ENCODE measurements at regions not wholly inside any gene's neighbourhood (a gene's known extent, or its start where the extent isn't known, plus 50 kb on each side); places are given as distances from the start of the nearest gene placed in this dataset.

- Histone ChIP-seq H3K9me3 (ENCODE audit: control insufficient read depth in 4 of 4, low read length in 3 of 4) (peaks cover 0 to 12% (median 6%) of the 10 kb centered on the region in 4 donors), H3K9ac (ENCODE audit: low read depth in 1 of 2, low read length in 2 of 2) (no peak overlapping the region), H3K27me3 (ENCODE audit: control insufficient read depth in 4 of 4, insufficient read depth in 4 of 4, low read length in 3 of 4) (no peaks in the 10 kb centered on the region), H3K27ac (ENCODE audit: low read depth in 1 of 2, low read length in 2 of 2) (no peak overlapping the region), H3K36me3 (ENCODE audit: control insufficient read depth in 4 of 4, insufficient read depth in 3 of 4, low read depth in 1 of 4, low read length in 3 of 4) (no peaks in the 10 kb centered on the region), H3K4me3 (ENCODE audit: low read depth in 1 of 3, low read length in 3 of 3) (no peak overlapping the region), H3K4me1 (ENCODE audit: control insufficient read depth in 4 of 4, insufficient read depth in 4 of 4, low read length in 3 of 4) (no peaks in the 10 kb centered on the region)
- no peak for DNase-seq (ENCODE audit: low spot score)
- 43% methylated on average over 1 of the region's 1 CpG for WGBS
- TF ChIP-seq, protein P1, sequence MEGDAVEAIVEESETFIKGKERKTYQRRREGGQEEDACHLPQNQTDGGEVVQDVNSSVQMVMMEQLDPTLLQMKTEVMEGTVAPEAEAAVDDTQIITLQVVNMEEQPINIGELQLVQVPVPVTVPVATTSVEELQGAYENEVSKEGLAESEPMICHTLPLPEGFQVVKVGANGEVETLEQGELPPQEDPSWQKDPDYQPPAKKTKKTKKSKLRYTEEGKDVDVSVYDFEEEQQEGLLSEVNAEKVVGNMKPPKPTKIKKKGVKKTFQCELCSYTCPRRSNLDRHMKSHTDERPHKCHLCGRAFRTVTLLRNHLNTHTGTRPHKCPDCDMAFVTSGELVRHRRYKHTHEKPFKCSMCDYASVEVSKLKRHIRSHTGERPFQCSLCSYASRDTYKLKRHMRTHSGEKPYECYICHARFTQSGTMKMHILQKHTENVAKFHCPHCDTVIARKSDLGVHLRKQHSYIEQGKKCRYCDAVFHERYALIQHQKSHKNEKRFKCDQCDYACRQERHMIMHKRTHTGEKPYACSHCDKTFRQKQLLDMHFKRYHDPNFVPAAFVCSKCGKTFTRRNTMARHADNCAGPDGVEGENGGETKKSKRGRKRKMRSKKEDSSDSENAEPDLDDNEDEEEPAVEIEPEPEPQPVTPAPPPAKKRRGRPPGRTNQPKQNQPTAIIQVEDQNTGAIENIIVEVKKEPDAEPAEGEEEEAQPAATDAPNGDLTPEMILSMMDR (IDR thresholded peaks at IDR 0.05; ENCODE audit: low read depth, low read length, missing input control): no peak
- TF ChIP-seq MAX (IDR thresholded peaks at IDR 0.05): no peak
- no peak for TF ChIP-seq FOXA2 (IDR thresholded peaks at IDR 0.05)
- no peak for TF ChIP-seq RXRA (IDR thresholded peaks at IDR 0.05)
- TF ChIP-seq SP1 (IDR thresholded peaks at IDR 0.05): no peak
- no peak for TF ChIP-seq ATF3 (IDR thresholded peaks at IDR 0.05)
These were observed 1035.7 kb upstream of the FBXO33 start for GRCh38 chr14:40467969-40468368.

DNA sequence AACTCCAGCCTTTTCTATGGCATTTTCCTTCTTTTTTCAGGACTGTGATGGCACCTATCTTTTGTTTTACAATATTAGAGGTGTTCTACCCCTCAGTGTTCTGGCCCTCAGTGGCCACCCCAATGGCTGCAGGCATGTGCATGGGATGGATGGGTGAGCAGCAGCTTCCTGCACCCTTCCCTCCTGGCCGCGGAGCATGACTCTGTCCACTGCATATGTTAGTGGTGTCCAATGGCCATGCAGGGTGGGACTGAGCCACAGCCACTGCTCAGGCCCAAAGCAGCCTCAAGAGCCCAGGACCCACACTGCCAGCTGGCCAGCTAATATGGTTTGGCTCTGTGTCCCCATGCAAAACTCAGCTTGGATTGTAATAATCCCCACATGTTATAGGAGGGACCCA is 1032.3 kb upstream of the FBXO33 start:
- H3K4me1 ChIP-seq (ENCODE audit: control insufficient read depth in 4 of 4, insufficient read depth in 4 of 4, low read length in 3 of 4): no peaks in the 10 kb centered on the region
- 97% methylated on average over 2 of the region's 2 CpGs for WGBS
- H3K36me3 ChIP-seq (ENCODE audit: control insufficient read depth in 4 of 4, insufficient read depth in 3 of 4, low read depth in 1 of 4, low read length in 3 of 4): no peaks in the 10 kb centered on the region
- H3K9ac ChIP-seq (ENCODE audit: low read depth in 1 of 2, low read length in 2 of 2): no peak overlapping the region
- no peak overlapping the region for H3K27ac ChIP-seq (ENCODE audit: low read depth in 1 of 2, low read length in 2 of 2)
- no peak overlapping the region for H3K4me3 ChIP-seq (ENCODE audit: low read depth in 1 of 3, low read length in 3 of 3)
- H3K9me3 ChIP-seq (ENCODE audit: control insufficient read depth in 4 of 4, low read length in 3 of 4): peaks cover 0 to 12% (median 3%) of the 10 kb centered on the region in 4 donors
- no peak for DNase-seq (ENCODE audit: low spot score)
- no peaks in the 10 kb centered on the region for H3K27me3 ChIP-seq (ENCODE audit: control insufficient read depth in 4 of 4, insufficient read depth in 4 of 4, low read length in 3 of 4)
- TF ChIP-seq HNF4G (IDR thresholded peaks at IDR 0.05): no peak
- TF ChIP-seq, protein P2, sequence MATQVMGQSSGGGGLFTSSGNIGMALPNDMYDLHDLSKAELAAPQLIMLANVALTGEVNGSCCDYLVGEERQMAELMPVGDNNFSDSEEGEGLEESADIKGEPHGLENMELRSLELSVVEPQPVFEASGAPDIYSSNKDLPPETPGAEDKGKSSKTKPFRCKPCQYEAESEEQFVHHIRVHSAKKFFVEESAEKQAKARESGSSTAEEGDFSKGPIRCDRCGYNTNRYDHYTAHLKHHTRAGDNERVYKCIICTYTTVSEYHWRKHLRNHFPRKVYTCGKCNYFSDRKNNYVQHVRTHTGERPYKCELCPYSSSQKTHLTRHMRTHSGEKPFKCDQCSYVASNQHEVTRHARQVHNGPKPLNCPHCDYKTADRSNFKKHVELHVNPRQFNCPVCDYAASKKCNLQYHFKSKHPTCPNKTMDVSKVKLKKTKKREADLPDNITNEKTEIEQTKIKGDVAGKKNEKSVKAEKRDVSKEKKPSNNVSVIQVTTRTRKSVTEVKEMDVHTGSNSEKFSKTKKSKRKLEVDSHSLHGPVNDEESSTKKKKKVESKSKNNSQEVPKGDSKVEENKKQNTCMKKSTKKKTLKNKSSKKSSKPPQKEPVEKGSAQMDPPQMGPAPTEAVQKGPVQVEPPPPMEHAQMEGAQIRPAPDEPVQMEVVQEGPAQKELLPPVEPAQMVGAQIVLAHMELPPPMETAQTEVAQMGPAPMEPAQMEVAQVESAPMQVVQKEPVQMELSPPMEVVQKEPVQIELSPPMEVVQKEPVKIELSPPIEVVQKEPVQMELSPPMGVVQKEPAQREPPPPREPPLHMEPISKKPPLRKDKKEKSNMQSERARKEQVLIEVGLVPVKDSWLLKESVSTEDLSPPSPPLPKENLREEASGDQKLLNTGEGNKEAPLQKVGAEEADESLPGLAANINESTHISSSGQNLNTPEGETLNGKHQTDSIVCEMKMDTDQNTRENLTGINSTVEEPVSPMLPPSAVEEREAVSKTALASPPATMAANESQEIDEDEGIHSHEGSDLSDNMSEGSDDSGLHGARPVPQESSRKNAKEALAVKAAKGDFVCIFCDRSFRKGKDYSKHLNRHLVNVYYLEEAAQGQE (IDR thresholded peaks at IDR 0.05): no peak
- no peak for TF ChIP-seq ATF3 (IDR thresholded peaks at IDR 0.05)
- TF ChIP-seq RAD21 (IDR thresholded peaks at IDR 0.05): no peak
- no peak for TF ChIP-seq NR2F2 (IDR thresholded peaks at IDR 0.05)
- TF ChIP-seq FOXA1 (IDR thresholded peaks at IDR 0.05): no peak
- no peak for TF ChIP-seq EGR1 (IDR thresholded peaks at IDR 0.05; ENCODE audit: low read depth in 2 of 2)
- no peak for TF ChIP-seq FOXA2 (IDR thresholded peaks at IDR 0.05)
- no peak for TF ChIP-seq GABPA (IDR thresholded peaks at IDR 0.05 in 1 of 2, conservative IDR thresholded peaks at IDR 0.05 in 1 of 2)
- TF ChIP-seq, protein P3, sequence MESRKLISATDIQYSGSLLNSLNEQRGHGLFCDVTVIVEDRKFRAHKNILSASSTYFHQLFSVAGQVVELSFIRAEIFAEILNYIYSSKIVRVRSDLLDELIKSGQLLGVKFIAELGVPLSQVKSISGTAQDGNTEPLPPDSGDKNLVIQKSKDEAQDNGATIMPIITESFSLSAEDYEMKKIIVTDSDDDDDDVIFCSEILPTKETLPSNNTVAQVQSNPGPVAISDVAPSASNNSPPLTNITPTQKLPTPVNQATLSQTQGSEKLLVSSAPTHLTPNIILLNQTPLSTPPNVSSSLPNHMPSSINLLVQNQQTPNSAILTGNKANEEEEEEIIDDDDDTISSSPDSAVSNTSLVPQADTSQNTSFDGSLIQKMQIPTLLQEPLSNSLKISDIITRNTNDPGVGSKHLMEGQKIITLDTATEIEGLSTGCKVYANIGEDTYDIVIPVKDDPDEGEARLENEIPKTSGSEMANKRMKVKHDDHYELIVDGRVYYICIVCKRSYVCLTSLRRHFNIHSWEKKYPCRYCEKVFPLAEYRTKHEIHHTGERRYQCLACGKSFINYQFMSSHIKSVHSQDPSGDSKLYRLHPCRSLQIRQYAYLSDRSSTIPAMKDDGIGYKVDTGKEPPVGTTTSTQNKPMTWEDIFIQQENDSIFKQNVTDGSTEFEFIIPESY (IDR thresholded peaks at IDR 0.05): no peak
- TF ChIP-seq, protein P1 (IDR thresholded peaks at IDR 0.05; ENCODE audit: low read depth, low read length, missing input control): no peak
- no peak for TF ChIP-seq TAF1 (conservative IDR thresholded peaks at IDR 0.05)
- no peak for TF ChIP-seq JUND (IDR thresholded peaks at IDR 0.05)
- no peak for TF ChIP-seq HNF4A (conservative IDR thresholded peaks at IDR 0.05)
- no peak for TF ChIP-seq YY1 (IDR thresholded peaks at IDR 0.05)
- TF ChIP-seq MAX (IDR thresholded peaks at IDR 0.05): no peak
- TF ChIP-seq SP1 (IDR thresholded peaks at IDR 0.05): no peak
- no peak for TF ChIP-seq RXRA (IDR thresholded peaks at IDR 0.05)
